GM10248 (cell line): ENCODE measurements at regions not wholly inside any gene's neighbourhood (a gene's known extent, or its start where the extent isn't known, plus 50 kb on each side); places are given as distances from the start of the nearest gene placed in this dataset.

Source experiments
- CTCF ChIA-PET: fragments of 300-600 bp; sonication (Branson Sonifier 250); formaldehyde crosslinking; extraction: SDS; loops from one replicate; lab custom pipeline; 2021; ENCODE audit warnings: antibody characterized with exemption; lab: Yijun Ruan, JAX
- POLR2A ChIA-PET: fragments of 350-650 bp; sonication (Branson Sonifier 250); formaldehyde crosslinking; extraction: SDS; loops from one replicate; lab custom pipeline; 2020; ENCODE audit warnings: antibody characterized with exemption; lab: Yijun Ruan, JAX
- DNase-seq: peaks from one replicate; pipeline ENCODE4 v3.0.0; 2012; ENCODE audit errors: extremely low spot score
- CTCF ChIP-seq: IDR thresholded peaks from 2 replicates; pipeline ENCODE4 v1.5.1; 2012; ENCODE audit warnings: mild to moderate bottlenecking, low read depth; ENCODE audit errors: extremely low read depth, missing control alignments, control extremely low read depth

GRCh38 chr13:72132075-72132474 lies 265.1 kb upstream of the DACH1 start:
- POLR2A ChIA-PET = no interaction called here
- no peak for DNase-seq
- TF ChIP-seq CTCF = no peak
- CTCF ChIA-PET = no interaction called here

- ChIA-PET CTCF (interaction anchor here (1.0 kb wide), 1 partner anchor 16 kb away, joined by 4 read pairs; no protein-coding TSS in a partner anchor), POLR2A (no interaction called here)
- DNase-seq = no peak
- TF ChIP-seq CTCF = no peak
Measured at GRCh38 chr13:72129117-72129516, 262.1 kb upstream of the DACH1 start.

GRCh38 chr13:72127031-72127430 lies 260.0 kb upstream of the DACH1 start:
- no peak for TF ChIP-seq CTCF
- CTCF ChIA-PET = no interaction called here
- POLR2A ChIA-PET = no interaction called here
- DNase-seq = no peak

GRCh38 chr13:72126424-72126823 lies 259.4 kb upstream of the DACH1 start:
- ChIA-PET POLR2A (no interaction called here), CTCF (no interaction called here)
- TF ChIP-seq CTCF = no peak
- DNase-seq = no peak

- CTCF ChIA-PET = no interaction called here
- no peak for DNase-seq
Measured at GRCh38 chr13:72125561-72125960, 258.6 kb upstream of the DACH1 start.

GRCh38 chr13:72122661-72123255 lies 255.8 kb upstream of the DACH1 start:
- ChIA-PET CTCF (no interaction called here), POLR2A (no interaction called here)
- no peak for TF ChIP-seq CTCF
- no peak for DNase-seq

More at GRCh38 chr13:72125561-72125960, 258.6 kb upstream of the DACH1 start:
- TF ChIP-seq CTCF = no peak
- POLR2A ChIA-PET = no interaction called here
